ENCODE measurements at regions not wholly inside any gene's neighbourhood (a gene's known extent, or its start where the extent isn't known, plus 50 kb on each side); places are given as distances from the start of the nearest gene placed in this dataset.

DNA sequence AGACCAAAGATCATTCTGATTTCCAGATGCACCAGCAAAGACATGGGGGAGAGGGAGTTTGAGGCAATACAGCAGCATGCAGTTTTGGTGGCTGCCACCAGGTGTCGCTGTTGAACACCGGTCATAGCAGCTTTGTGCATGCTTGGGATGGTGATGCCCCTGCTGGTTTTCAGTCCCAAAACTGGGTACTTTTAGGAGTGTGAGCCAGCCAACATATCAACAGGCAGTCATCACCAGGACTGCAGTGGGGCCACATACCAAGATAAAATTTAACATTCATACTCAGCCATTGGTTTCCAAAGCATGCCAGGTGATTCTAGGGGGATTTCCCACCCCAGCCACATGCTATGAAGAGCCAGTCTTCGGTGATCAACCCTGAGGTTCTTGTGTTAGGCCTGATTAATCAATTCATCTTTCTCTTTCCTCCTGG is 64.2 kb downstream of the PHETA1 start:
- TF ChIP-seq POLR2A (IDR thresholded peaks at IDR 0.05) = no peak
- TF ChIP-seq EP300 (IDR thresholded peaks at IDR 0.05) = no peak
- TF ChIP-seq, protein P1, sequence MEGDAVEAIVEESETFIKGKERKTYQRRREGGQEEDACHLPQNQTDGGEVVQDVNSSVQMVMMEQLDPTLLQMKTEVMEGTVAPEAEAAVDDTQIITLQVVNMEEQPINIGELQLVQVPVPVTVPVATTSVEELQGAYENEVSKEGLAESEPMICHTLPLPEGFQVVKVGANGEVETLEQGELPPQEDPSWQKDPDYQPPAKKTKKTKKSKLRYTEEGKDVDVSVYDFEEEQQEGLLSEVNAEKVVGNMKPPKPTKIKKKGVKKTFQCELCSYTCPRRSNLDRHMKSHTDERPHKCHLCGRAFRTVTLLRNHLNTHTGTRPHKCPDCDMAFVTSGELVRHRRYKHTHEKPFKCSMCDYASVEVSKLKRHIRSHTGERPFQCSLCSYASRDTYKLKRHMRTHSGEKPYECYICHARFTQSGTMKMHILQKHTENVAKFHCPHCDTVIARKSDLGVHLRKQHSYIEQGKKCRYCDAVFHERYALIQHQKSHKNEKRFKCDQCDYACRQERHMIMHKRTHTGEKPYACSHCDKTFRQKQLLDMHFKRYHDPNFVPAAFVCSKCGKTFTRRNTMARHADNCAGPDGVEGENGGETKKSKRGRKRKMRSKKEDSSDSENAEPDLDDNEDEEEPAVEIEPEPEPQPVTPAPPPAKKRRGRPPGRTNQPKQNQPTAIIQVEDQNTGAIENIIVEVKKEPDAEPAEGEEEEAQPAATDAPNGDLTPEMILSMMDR (IDR thresholded peaks at IDR 0.05) = peak in 1 of 2 donors; percentile 53
